Tibial artery (tissue), 4 donors: ENCODE measurements at regions not wholly inside any gene's neighbourhood (a gene's known extent, or its start where the extent isn't known, plus 50 kb on each side); places are given as distances from the start of the nearest gene placed in this dataset.
"Not testable (repeated sequence)": the region's sequence is repeated elsewhere in the genome, so short reads cannot be mapped to it uniquely, and the experiment has no call there.

Experiments used
- DNase-seq, 2 donors: peaks; one replicate each; pipeline ENCODE4 v3.0.0-alpha.2; 2019
- H3K27ac ChIP-seq, 2 donors: fragments of 200-600 bp; sonication (generic) in 1 of 2; 1 replicate in 1 of 2; 2 replicates in 1 of 2; pipeline ENCODE4 v1.5.1; 2018 to 2019; ENCODE audit warnings: mild to moderate bottlenecking in 1 of 2
- H3K27me3 ChIP-seq, 2 donors: fragments of 200-600 bp; sonication (generic) in 1 of 2; one replicate each; pipeline versions ENCODE4 v1.5.1 to v1.6.0; 2016 to 2019
- H3K36me3 ChIP-seq, 3 donors: fragments of 200-600 bp; sonication (generic) in 2 of 3; one replicate each; pipeline ENCODE4 v1.5.1; 2016 to 2019; ENCODE audit warnings: mild to moderate bottlenecking in 2 of 3
- H3K4me1 ChIP-seq, 4 donors: fragments of 200-600 bp; sonication (generic) in 2 of 4; 1 replicate in 3 of 4; 2 replicates in 1 of 4; pipeline ENCODE4 v1.5.1; 2016 to 2019
- H3K4me3 ChIP-seq, 2 donors: fragments of 200-600 bp; sonication (generic) in 1 of 2; 1 replicate in 1 of 2; 2 replicates in 1 of 2; pipeline ENCODE4 v1.5.1; 2018 to 2019; ENCODE audit warnings: mild to moderate bottlenecking in 2 of 2
- H3K9me3 ChIP-seq, 3 donors: fragments of 200-600 bp; sonication (generic) in 1 of 3; one replicate each; pipeline ENCODE4 v1.5.1; 2016 to 2019
- intact Hi-C: fragments of 100-400 bp; cut with DNase I; formaldehyde crosslinking; loops from one replicate; pipeline ENCODE4 v1.15.0; 2023; ENCODE audit warnings: low total_unique reads
- TF ChIP-seq, protein P1 (sequence below), 2 experiments: fragments of 200-600 bp in 1 of 2; fragments of 450-650 bp in 1 of 2; IDR thresholded peaks; one replicate each; pipeline ENCODE4 v1.5.1; 2017 to 2019; ENCODE audit warnings: antibody characterized with exemption in 2 of 2, mild to moderate bottlenecking in 1 of 2, moderate library complexity in 1 of 2

DNA sequence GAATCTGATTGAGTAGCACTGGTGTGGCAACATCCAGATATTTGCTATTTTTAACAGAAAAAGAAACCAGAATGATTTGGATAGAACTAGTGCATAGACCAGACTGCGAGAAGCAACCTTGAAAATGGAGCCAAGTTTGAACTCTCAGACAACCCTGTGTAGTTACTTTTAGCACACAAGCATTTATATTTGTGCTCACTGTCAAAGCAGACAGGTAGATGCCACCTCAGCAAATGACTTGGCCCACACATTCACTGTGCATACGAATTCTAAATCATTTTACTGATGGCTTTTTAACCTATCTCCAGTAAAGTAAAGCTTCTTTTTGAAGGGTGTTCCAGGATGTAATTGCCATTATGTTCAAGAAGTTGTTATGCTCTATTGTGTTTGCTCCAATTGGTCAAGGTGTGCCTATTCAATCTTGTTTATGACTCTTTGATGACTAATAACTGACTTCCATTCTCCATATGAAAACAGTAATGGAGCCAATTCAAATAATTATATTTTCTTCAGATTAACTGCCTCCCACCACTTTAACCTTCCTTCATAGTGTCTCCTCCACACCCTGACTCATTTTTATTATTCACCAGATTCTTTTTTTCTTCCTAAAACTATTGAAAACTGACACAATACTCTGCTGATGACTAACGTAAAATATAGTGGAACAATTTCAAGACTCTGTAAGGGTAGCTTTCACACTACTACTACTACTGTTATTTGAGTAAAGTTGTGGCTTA is 138.5 kb downstream of the CCER1 start:
- intact Hi-C loops, result no loop called here
- no peak overlapping the region for H3K4me3 ChIP-seq
- no peaks in the 10 kb centered on the region for H3K9me3 ChIP-seq
- DNase-seq, result no peak
- no peak overlapping the region for H3K27ac ChIP-seq
- H3K36me3 ChIP-seq, result no peaks in the 10 kb centered on the region
- TF ChIP-seq, protein P1, sequence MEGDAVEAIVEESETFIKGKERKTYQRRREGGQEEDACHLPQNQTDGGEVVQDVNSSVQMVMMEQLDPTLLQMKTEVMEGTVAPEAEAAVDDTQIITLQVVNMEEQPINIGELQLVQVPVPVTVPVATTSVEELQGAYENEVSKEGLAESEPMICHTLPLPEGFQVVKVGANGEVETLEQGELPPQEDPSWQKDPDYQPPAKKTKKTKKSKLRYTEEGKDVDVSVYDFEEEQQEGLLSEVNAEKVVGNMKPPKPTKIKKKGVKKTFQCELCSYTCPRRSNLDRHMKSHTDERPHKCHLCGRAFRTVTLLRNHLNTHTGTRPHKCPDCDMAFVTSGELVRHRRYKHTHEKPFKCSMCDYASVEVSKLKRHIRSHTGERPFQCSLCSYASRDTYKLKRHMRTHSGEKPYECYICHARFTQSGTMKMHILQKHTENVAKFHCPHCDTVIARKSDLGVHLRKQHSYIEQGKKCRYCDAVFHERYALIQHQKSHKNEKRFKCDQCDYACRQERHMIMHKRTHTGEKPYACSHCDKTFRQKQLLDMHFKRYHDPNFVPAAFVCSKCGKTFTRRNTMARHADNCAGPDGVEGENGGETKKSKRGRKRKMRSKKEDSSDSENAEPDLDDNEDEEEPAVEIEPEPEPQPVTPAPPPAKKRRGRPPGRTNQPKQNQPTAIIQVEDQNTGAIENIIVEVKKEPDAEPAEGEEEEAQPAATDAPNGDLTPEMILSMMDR (IDR thresholded peaks at IDR 0.05), result no peak
- no peaks in the 10 kb centered on the region for H3K4me1 ChIP-seq
- no peaks in the 10 kb centered on the region for H3K27me3 ChIP-seq

DNA sequence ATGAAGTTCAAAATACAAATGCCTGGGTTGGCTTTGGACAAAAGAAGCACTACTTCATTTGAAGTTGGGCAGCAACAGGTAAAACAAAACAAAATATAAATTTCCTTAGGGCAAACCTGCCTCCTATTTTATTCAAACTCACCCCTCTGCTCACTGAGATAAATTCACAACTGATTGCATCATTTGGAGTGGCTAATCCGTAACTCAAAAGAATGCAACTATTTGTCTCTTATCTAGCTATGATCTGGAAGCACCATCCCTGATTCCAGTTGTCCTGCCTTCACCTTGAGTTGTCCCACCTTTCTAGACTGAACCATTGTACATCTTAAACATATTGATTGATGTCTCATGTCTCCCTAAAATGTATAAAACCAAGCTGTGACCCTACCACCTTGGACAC is 145.0 kb downstream of the CCER1 start:
- intact Hi-C loops, result no loop called here
- Histone ChIP-seq H3K27me3 (no peaks in the 10 kb centered on the region), H3K4me3 (no peak overlapping the region), H3K4me1 (no peaks in the 10 kb centered on the region), H3K36me3 (no peaks in the 10 kb centered on the region), H3K27ac (no peak overlapping the region), H3K9me3 (no peaks in the 10 kb centered on the region)
- no peak for DNase-seq
- TF ChIP-seq, protein P1 (IDR thresholded peaks at IDR 0.05), result no peak

DNA sequence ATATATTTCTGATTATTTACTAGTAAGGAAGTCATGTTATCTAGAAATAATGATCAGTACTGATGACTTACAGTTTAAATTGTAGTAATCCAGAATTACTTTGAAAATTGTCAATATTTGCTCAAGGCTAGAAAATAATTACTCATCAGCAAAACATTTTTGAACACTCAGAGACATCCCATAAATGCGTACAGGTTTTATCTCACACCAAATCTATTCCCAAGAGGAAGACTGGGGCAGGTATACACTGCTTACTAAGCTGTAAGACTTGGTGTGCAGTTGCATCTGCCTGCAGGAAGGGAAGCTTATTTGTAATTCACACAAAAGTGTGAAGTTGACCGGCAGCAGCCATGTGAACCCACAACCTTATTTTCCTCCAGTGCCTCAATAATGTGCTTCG is 146.4 kb downstream of the CCER1 start:
- H3K27me3 ChIP-seq, result no peaks in the 10 kb centered on the region
- no peak overlapping the region for H3K27ac ChIP-seq
- no peaks in the 10 kb centered on the region for H3K9me3 ChIP-seq
- TF ChIP-seq, protein P1 (IDR thresholded peaks at IDR 0.05), result no peak
- H3K4me3 ChIP-seq, result no peak overlapping the region
- H3K4me1 ChIP-seq, result no peaks in the 10 kb centered on the region
- no peaks in the 10 kb centered on the region for H3K36me3 ChIP-seq
- intact Hi-C loops, result no loop called here
- no peak for DNase-seq

DNA sequence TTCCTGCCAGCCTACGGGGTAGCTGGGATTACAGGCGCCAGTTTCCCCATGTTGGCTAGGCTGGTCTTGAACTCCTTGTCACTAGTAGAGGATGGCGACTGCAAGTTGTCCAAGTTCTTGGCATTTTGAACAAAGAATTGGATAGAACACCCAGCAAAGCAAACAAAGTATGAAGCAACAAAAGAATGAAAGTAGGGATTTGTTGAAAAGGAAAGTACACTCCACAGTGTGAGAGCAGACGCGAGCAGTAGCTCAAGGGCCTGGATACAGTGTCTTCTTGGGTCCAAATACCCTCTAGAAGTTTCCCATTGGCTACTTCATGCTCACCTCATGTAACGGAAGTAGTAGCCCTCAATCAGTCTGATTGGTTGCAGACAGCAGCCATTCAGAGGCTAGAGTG is 152.2 kb downstream of the CCER1 start:
- Histone ChIP-seq H3K27me3 (no peaks in the 10 kb centered on the region), H3K36me3 (no peaks in the 10 kb centered on the region), H3K4me1 (no peaks in the 10 kb centered on the region), H3K27ac (no peak overlapping the region), H3K9me3 (no peaks in the 10 kb centered on the region), H3K4me3 (no peak overlapping the region)
- TF ChIP-seq, protein P1 (IDR thresholded peaks at IDR 0.05), result no peak
- DNase-seq, result no peak
- intact Hi-C loops, result no loop called here

DNA sequence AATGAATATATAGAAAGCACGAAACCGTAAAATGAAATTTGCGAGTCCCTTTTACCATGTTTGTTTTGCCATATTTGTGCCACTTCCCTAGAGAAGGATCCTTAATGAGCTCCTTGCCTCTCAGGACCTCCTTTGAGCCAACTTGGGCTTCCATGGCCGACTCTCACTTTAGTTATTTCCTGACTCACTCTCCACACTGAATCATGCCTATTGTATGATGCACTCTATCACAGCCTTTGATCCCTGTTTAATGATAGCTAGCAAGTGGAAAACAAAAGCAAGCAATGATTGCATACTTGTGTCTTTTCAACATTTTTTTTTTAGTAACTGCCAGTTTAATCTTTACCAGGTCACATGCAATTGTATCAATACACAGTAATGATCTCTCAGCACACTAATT is 153.2 kb downstream of the CCER1 start:
- Histone ChIP-seq H3K36me3 (no peaks in the 10 kb centered on the region), H3K4me1 (no peaks in the 10 kb centered on the region), H3K9me3 (no peaks in the 10 kb centered on the region), H3K4me3 (no peak overlapping the region), H3K27me3 (no peaks in the 10 kb centered on the region), H3K27ac (no peak overlapping the region)
- intact Hi-C loops, result no loop called here
- TF ChIP-seq, protein P1 (IDR thresholded peaks at IDR 0.05), result no peak
- no peak for DNase-seq

DNA sequence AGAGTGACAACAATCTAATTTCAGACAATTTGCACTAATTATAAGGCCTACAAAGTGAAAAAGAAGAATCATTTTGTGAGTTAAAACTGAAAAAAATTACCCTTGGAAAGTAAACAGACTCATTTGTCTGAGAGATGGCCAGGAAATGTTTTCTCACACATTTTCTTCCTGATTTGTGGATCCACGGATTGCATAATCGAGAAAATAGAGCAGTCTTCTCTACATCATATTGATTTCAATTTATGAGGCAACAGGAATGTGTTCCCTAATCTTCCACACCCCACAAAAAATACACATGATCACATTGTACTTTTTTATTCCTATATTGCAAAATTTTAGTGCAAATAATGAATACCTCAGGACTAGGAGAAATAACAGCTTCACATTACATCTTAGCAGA is 160.8 kb downstream of the CCER1 start:
- no peaks in the 10 kb centered on the region for H3K27me3 ChIP-seq
- no peak for DNase-seq
- no peak overlapping the region for H3K27ac ChIP-seq
- no peaks in the 10 kb centered on the region for H3K4me1 ChIP-seq
- intact Hi-C loops, result no loop called here
- TF ChIP-seq, protein P1 (IDR thresholded peaks at IDR 0.05), result no peak
- H3K4me3 ChIP-seq, result no peak overlapping the region
- no peaks in the 10 kb centered on the region for H3K9me3 ChIP-seq
- H3K36me3 ChIP-seq, result no peaks in the 10 kb centered on the region

DNA sequence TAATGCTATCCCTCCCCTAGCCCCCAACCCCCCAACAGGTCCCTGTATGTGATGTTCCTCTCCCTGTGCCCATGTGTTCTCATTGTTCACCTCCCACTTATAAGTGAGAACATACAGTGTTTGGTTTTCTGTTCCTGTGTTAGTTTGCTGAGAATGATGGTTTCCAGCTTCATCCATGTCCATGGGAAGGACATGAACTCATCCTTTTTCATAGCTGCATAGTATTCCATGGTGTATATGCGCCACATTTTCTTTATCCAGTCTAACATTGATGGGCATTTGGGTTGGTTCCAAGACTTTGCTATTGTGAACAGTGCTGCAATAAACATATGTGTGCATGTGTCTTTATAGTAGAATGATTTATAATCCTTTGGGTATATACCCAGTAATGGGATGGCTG is 162.3 kb downstream of the CCER1 start:
- H3K36me3 ChIP-seq, H3K4me3 ChIP-seq, H3K9me3 ChIP-seq, H3K27me3 ChIP-seq, H3K27ac ChIP-seq, H3K4me1 ChIP-seq, DNase-seq, intact Hi-C loops: not testable (repeated sequence)
